PC-9 (cell line): ENCODE measurements at regions not wholly inside any gene's neighbourhood (a gene's known extent, or its start where the extent isn't known, plus 50 kb on each side); places are given as distances from the start of the nearest gene placed in this dataset.

Source experiments
- BruUV-seq: library from RNA; stranded (reverse); fragments of 400-500 nt; replicated peaks from 2 replicates; lab custom pipeline; 2021; lab: Mats Ljungman, UMichigan
- CTCF ChIA-PET: fragments of 300-600 bp; sonication (Branson Sonifier 250); formaldehyde crosslinking; loops from one replicate; lab custom pipeline; 2022; ENCODE audit warnings: antibody characterized with exemption; lab: Charles Lee
- POLR2A ChIA-PET: fragments of 300-600 bp; sonication (Branson Sonifier 250); formaldehyde crosslinking; loops from one replicate; lab custom pipeline; 2022; ENCODE audit warnings: antibody characterized with exemption; ENCODE audit not compliant: unreplicated experiment; lab: Charles Lee
- DNase-seq, 2 experiments: peaks; one replicate each; pipeline versions ENCODE4 v3.0.0 to v3.0.0-alpha.2; 2015 to 2022; ENCODE audit warnings: mixed read lengths in 1 of 2
- H2AFZ ChIP-seq: fragments of 200-600 bp; sonication (generic); 2 replicates; pipeline ENCODE4 v1.8.1; 2017; ENCODE audit warnings: antibody characterized with exemption
- H3F3A ChIP-seq: fragments of 200-600 bp; sonication (generic); 2 replicates; pipeline ENCODE4 v1.8.1; 2017; ENCODE audit warnings: antibody characterized with exemption, mild to moderate bottlenecking, low read depth; ENCODE audit not compliant: insufficient read depth
- H3K27ac ChIP-seq: fragments of 200-600 bp; sonication (generic); 2 replicates; pipeline ENCODE4 v1.6.1; 2016; ENCODE audit warnings: mixed run types
- H3K27me3 ChIP-seq: fragments of 200-600 bp; sonication (generic); 2 replicates; pipeline ENCODE4 v1.6.1; 2016; ENCODE audit warnings: low read depth, mixed run types; ENCODE audit not compliant: insufficient read depth
- H3K36me3 ChIP-seq: fragments of 200-600 bp; sonication (generic); 2 replicates; pipeline ENCODE4 v1.6.1; 2016; ENCODE audit warnings: low read depth, mixed run types
- H3K4me1 ChIP-seq: fragments of 200-600 bp; sonication (generic); replicated peaks from 2 replicates; pipeline ENCODE4 v1.6.1; 2016; ENCODE audit warnings: mixed run types; ENCODE audit not compliant: insufficient read depth
- H3K4me2 ChIP-seq: fragments of 200-600 bp; sonication (generic); 2 replicates; pipeline ENCODE4 v1.6.1; 2017; ENCODE audit warnings: mixed run types
- H3K4me3 ChIP-seq: fragments of 200-600 bp; sonication (generic); 2 replicates; pipeline ENCODE4 v1.6.1; 2016; ENCODE audit warnings: mixed run types
- H3K79me2 ChIP-seq: fragments of 200-600 bp; sonication (generic); 2 replicates; pipeline ENCODE4 v1.6.1; 2017; ENCODE audit warnings: low read depth, mixed run types
- H3K9me2 ChIP-seq: fragments of 200-600 bp; sonication (generic); 2 replicates; pipeline ENCODE4 v1.8.1; 2017; ENCODE audit warnings: mild to moderate bottlenecking; ENCODE audit not compliant: insufficient read depth
- H3K9me3 ChIP-seq: fragments of 200-600 bp; sonication (generic); 2 replicates; pipeline ENCODE4 v1.8.1; 2016; ENCODE audit warnings: low read depth; ENCODE audit not compliant: insufficient read depth
- H4K20me1 ChIP-seq: fragments of 200-600 bp; sonication (generic); 2 replicates; pipeline ENCODE4 v1.8.1; 2017; ENCODE audit not compliant: insufficient read depth
- EZH2 ChIP-seq: fragments of 200-600 bp; sonication (generic); IDR thresholded peaks from 2 replicates; pipeline ENCODE4 v1.8.0; 2017; ENCODE audit warnings: antibody characterized with exemption, low read depth
- intact Hi-C: fragments of 100-400 bp; cut with micrococcal nuclease; formaldehyde crosslinking; loops from one replicate; pipeline ENCODE4 v1.10.0; 2022; ENCODE audit not compliant: unreplicated experiment
- TF ChIP-seq, protein P1 (sequence below): fragments of 200-600 bp; sonication (generic); conservative IDR thresholded peaks from 2 replicates; pipeline ENCODE4 v1.6.1; 2017; ENCODE audit warnings: mixed run types, antibody characterized with exemption, mild to moderate bottlenecking, moderate library complexity

DNA sequence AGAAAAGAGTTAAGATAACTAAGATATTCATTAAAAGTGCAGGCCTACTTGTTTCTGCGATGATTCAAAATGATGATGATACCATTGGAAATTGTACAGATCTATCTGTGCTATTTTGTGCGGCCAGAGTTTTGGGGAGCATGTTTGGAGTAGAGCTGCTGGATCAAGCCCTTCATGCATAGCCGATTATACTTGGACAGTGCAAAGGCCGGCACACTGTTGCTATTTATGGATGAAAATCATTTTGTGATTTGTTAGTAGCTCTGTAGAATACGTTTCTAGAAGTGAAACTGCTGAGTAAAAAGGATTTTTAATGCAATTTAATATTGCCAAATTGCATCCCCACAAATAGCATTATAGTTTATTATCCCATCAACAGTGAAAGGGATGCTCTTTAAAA lies 82.1 kb upstream of the NMUR2 start:
- no peaks in the 10 kb centered on the region for H3K9me3 ChIP-seq
- no peak overlapping the region for H3K27ac ChIP-seq
- H3K4me1 ChIP-seq = no peaks in the 10 kb centered on the region
- intact Hi-C loops = no loop called here
- no peaks in the 10 kb centered on the region for H3K36me3 ChIP-seq
- DNase-seq = no peak
- H3K79me2 ChIP-seq = no peaks in the 10 kb centered on the region
- ChIA-PET CTCF (no interaction called here), POLR2A (no interaction called here)
- H3K4me3 ChIP-seq = no peak overlapping the region
- no peaks in the 10 kb centered on the region for H3F3A ChIP-seq
- no TSS peak for BruUV-seq
- H3K4me2 ChIP-seq = no peak overlapping the region
- TF ChIP-seq, protein P1, sequence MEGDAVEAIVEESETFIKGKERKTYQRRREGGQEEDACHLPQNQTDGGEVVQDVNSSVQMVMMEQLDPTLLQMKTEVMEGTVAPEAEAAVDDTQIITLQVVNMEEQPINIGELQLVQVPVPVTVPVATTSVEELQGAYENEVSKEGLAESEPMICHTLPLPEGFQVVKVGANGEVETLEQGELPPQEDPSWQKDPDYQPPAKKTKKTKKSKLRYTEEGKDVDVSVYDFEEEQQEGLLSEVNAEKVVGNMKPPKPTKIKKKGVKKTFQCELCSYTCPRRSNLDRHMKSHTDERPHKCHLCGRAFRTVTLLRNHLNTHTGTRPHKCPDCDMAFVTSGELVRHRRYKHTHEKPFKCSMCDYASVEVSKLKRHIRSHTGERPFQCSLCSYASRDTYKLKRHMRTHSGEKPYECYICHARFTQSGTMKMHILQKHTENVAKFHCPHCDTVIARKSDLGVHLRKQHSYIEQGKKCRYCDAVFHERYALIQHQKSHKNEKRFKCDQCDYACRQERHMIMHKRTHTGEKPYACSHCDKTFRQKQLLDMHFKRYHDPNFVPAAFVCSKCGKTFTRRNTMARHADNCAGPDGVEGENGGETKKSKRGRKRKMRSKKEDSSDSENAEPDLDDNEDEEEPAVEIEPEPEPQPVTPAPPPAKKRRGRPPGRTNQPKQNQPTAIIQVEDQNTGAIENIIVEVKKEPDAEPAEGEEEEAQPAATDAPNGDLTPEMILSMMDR = no peak
- no peak for TF ChIP-seq EZH2
- no peaks in the 10 kb centered on the region for H3K9me2 ChIP-seq
- no peaks in the 10 kb centered on the region for H3K27me3 ChIP-seq
- no peaks in the 10 kb centered on the region for H4K20me1 ChIP-seq
- no peak overlapping the region for H2AFZ ChIP-seq

DNA sequence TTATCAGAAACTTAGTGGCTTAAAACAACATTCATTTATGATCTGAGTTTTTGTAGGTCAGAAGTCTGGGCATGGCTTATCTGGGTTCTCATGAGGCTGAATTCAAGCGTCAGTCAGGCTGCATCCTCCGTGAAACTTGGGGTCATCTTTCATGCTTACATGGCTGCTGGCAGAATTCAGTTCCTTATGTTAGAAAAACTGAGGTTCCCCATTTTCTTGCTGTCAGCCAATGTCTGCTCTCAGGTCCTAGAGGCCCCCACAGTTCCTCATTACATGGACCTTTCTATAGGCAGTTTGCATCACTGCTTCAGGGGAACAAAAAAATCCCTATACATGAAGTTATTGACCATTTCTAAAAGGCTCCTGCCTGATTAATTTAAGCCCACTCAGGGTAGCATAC lies 83.8 kb upstream of the NMUR2 start:
- H3K4me3 ChIP-seq = no peak overlapping the region
- no peak for DNase-seq
- H3K4me1 ChIP-seq = no peaks in the 10 kb centered on the region
- no peaks in the 10 kb centered on the region for H4K20me1 ChIP-seq
- no peaks in the 10 kb centered on the region for H3K79me2 ChIP-seq
- CTCF ChIA-PET = no interaction called here
- intact Hi-C loops = no loop called here
- no peaks in the 10 kb centered on the region for H3K9me3 ChIP-seq
- H3K27ac ChIP-seq = no peak overlapping the region
- no peak overlapping the region for H3K4me2 ChIP-seq
- POLR2A ChIA-PET = no interaction called here
- H3F3A ChIP-seq = no peaks in the 10 kb centered on the region
- no peak overlapping the region for H2AFZ ChIP-seq
- no peaks in the 10 kb centered on the region for H3K36me3 ChIP-seq
- no peaks in the 10 kb centered on the region for H3K27me3 ChIP-seq
- TF ChIP-seq, protein P1 = no peak
- TF ChIP-seq EZH2 = no peak
- no TSS peak for BruUV-seq
- no peaks in the 10 kb centered on the region for H3K9me2 ChIP-seq

DNA sequence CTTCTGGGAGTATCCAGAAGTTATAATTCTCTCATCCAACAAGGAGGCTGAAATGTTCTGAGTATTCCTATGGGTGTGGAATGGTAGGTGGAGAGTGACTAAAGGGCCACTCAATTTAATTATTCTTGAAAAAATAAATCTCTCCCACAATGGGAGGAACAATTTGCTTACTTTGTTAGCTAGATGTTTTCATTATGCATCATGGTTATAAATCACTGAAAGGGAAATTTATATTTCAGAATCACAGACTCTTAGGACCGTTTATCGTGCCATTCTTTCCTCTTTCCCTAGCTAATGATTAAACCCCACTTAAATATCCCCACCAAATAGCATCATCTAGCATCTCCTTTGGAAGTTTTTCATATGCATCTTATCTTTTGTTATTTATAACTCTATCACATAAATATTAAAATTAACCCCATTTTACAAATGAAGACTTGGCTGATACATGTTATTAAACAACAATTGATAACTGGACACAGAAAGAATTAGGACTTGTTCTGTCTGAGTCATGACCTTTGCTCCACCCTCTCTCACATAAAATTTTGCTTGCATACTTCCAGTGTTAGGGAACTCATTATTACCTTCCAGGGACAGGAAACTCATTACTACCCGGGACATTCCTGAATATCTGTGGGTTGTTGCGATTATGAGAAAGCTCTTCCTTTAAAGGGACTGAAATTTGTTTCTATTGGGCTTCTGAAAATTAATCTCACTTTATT lies 94.9 kb upstream of the NMUR2 start:
- CTCF ChIA-PET = interaction anchor here (0.6 kb wide), 2 partner anchors 32 to 567 kb away, joined by 5 to 17 read pairs; no protein-coding TSS in a partner anchor

More for the DNA sequence above, 94.9 kb upstream of the NMUR2 start:
- Histone ChIP-seq H3K4me3 (no peak overlapping the region), H3K36me3 (no peaks in the 10 kb centered on the region), H3F3A (no peaks in the 10 kb centered on the region), H3K9me3 (no peaks in the 10 kb centered on the region), H3K79me2 (no peaks in the 10 kb centered on the region), H3K27me3 (peaks cover 8% of the 10 kb centered on the region; the same call in 1 of the 2 replicates), H4K20me1 (no peaks in the 10 kb centered on the region), H3K27ac (no peak overlapping the region), H3K9me2 (no peaks in the 10 kb centered on the region), H3K4me2 (no peak overlapping the region), H3K4me1 (no peaks in the 10 kb centered on the region), H2AFZ (no peak overlapping the region)
- POLR2A ChIA-PET = no interaction called here
- DNase-seq = no peak
- BruUV-seq = no TSS peak
- intact Hi-C loops = no loop called here
- no peak for TF ChIP-seq EZH2
- TF ChIP-seq, protein P1 = no peak
